Natural killer cell (primary cell): ENCODE measurements at regions not wholly inside any gene's neighbourhood (a gene's known extent, or its start where the extent isn't known, plus 50 kb on each side); places are given as distances from the start of the nearest gene placed in this dataset.

ENCODE experiments used
- ATAC-seq, 3 donors: fragments of 150-1000 bp in 2 of 3; fragments of 200-7000 bp in 1 of 3; cut with Tn5 transposase; 1 replicate in 1 of 3; 2 replicates in 2 of 3; pipeline ENCODE4 v1.10.0; 2021; ENCODE audit warnings: mild to moderate bottlenecking in 2 of 3, moderate library complexity in 2 of 3
- DNase-seq, 2 donors: peaks; one replicate each; pipeline versions ENCODE4 v3.0.0 to v3.0.0-alpha.2; 2013 to 2021; ENCODE audit warnings: mixed read lengths in 1 of 2
- H3K27ac ChIP-seq: one replicate; pipeline ENCODE4 v1.5.1; 2013; ENCODE audit warnings: mild to moderate bottlenecking, low read length
- H3K27me3 ChIP-seq: one replicate; pipeline ENCODE4 v1.6.1; 2013; ENCODE audit warnings: low read length; ENCODE audit not compliant: control insufficient read depth, insufficient read depth
- H3K36me3 ChIP-seq: one replicate; pipeline ENCODE4 v1.6.1; 2013; ENCODE audit warnings: low read length; ENCODE audit not compliant: control insufficient read depth, insufficient read depth
- H3K4me1 ChIP-seq: one replicate; pipeline ENCODE4 v1.6.1; 2013; ENCODE audit warnings: low read length; ENCODE audit not compliant: control insufficient read depth, insufficient read depth
- H3K4me3 ChIP-seq: one replicate; pipeline ENCODE4 v1.5.1; 2013; ENCODE audit warnings: low read length
- H3K9me3 ChIP-seq: one replicate; pipeline ENCODE4 v1.6.1; 2013; ENCODE audit warnings: low read length; ENCODE audit not compliant: control insufficient read depth, insufficient read depth
- H3K27ac Mint-ChIP-seq, 2 donors: one replicate each; pipeline ENCODE4 v1.8.0; 2022; ENCODE audit warnings: mild to moderate bottlenecking in 2 of 2, mixed read lengths in 2 of 2, moderate library complexity in 1 of 2
- H3K27me3 Mint-ChIP-seq, 2 donors: one replicate each; pipeline ENCODE4 v1.8.0; 2022; ENCODE audit warnings: low read depth in 2 of 2, mixed read lengths in 2 of 2
- H3K36me3 Mint-ChIP-seq: one replicate; pipeline ENCODE4 v1.8.0; 2022; ENCODE audit warnings: mixed read lengths
- H3K4me1 Mint-ChIP-seq, 2 donors: one replicate each; pipeline ENCODE4 v1.8.0; 2022; ENCODE audit warnings: mixed read lengths in 2 of 2
- H3K4me3 Mint-ChIP-seq: one replicate; pipeline ENCODE4 v1.8.0; 2022; ENCODE audit warnings: mild to moderate bottlenecking, moderate library complexity, mixed read lengths
- H3K9me3 Mint-ChIP-seq, 2 donors: one replicate each; pipeline ENCODE4 v1.8.0; 2022; ENCODE audit warnings: mixed read lengths in 2 of 2
- WGBS: methylation state at CpG from one replicate; pipeline ENCODE4 v1.1.7; 2013; ENCODE audit warnings: missing lambda C conversion rate; ENCODE audit not compliant: insufficient coverage; 5-methylcytosine and 5-hydroxymethylcytosine counted together
- intact Hi-C: fragments of 100-400 bp; cut with micrococcal nuclease; formaldehyde crosslinking; loops from one replicate; pipeline ENCODE4 v1.14.2; 2022
- TF ChIP-seq, protein P1 (sequence below): fragments of 200-600 bp; IDR thresholded peaks from one replicate; pipeline ENCODE4 v1.8.0; 2022; ENCODE audit warnings: antibody characterized with exemption

DNA sequence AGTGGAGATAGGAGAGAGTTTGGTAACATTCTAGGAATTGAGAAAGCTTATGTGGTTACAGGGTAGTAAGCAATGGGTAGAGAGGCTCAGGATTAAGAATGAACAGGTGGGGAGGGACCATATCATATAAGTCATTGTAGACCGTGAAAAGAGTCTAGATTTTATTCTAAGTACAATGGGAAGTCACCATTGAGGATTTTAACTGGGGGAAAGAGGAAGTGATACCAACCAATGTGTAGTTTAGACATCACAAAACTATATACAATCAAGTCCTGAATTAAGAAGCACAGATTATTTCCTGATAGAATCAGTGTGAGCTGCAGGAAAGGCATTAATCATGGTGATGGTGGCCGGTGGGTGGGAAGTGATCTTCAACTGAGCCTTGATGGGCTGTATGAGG lies 178.3 kb upstream of the ZIC3 start:
- H3K27me3 Mint-ChIP-seq, result no peaks in the 10 kb centered on the region
- no peaks in the 10 kb centered on the region for H3K9me3 Mint-ChIP-seq
- H3K27ac ChIP-seq, result no peak overlapping the region
- H3K4me1 Mint-ChIP-seq, result no peaks in the 10 kb centered on the region
- H3K27ac Mint-ChIP-seq, result no peak overlapping the region
- DNase-seq (no peak), ATAC-seq (no peak)
- H3K27me3 ChIP-seq, result no peaks in the 10 kb centered on the region
- TF ChIP-seq, protein P1, sequence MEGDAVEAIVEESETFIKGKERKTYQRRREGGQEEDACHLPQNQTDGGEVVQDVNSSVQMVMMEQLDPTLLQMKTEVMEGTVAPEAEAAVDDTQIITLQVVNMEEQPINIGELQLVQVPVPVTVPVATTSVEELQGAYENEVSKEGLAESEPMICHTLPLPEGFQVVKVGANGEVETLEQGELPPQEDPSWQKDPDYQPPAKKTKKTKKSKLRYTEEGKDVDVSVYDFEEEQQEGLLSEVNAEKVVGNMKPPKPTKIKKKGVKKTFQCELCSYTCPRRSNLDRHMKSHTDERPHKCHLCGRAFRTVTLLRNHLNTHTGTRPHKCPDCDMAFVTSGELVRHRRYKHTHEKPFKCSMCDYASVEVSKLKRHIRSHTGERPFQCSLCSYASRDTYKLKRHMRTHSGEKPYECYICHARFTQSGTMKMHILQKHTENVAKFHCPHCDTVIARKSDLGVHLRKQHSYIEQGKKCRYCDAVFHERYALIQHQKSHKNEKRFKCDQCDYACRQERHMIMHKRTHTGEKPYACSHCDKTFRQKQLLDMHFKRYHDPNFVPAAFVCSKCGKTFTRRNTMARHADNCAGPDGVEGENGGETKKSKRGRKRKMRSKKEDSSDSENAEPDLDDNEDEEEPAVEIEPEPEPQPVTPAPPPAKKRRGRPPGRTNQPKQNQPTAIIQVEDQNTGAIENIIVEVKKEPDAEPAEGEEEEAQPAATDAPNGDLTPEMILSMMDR, result no peak
- H3K4me1 ChIP-seq, result no peaks in the 10 kb centered on the region
- H3K4me3 Mint-ChIP-seq, result no peak overlapping the region
- no peaks in the 10 kb centered on the region for H3K36me3 ChIP-seq
- no peaks in the 10 kb centered on the region for H3K36me3 Mint-ChIP-seq
- no peak overlapping the region for H3K4me3 ChIP-seq
- intact Hi-C loops, result no loop called here
- H3K9me3 ChIP-seq, result no peaks in the 10 kb centered on the region
- WGBS, result 72% methylated on average over 1 of the region's 2 CpGs

DNA sequence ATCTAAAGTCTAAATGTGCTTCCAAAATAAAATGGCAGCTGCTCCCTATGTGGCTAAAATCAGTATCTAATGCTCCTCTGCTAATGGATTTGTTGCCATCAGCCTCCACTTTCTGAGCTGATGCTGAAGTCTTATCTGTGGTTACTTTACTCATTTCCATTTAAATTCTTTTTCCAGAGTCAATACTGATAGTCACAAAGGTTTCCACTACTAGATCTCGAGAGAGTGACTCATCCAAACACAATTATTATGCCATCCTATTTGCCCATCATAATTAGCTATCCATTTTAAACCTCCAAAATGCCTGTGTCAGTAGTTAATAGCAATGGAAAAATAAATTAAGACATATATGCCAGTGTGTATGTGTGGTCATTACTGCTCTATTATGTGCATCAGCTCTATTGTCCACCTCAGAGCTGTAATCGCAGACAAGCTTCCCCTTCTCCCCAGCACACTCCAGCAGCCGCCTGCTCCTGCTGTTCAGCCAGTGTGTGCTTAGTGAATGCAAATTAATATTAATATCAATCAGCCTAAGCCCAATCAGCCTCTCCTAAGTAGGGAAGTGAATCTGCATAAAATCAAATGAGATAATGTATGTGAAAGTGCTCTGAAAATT lies 199.8 kb upstream of the ZIC3 start:
- H3K4me3 Mint-ChIP-seq, result no peak overlapping the region
- intact Hi-C loops, result no loop called here
- H3K27ac Mint-ChIP-seq, result no peak overlapping the region
- no peaks in the 10 kb centered on the region for H3K9me3 Mint-ChIP-seq
- no peaks in the 10 kb centered on the region for H3K9me3 ChIP-seq
- H3K36me3 Mint-ChIP-seq, result no peaks in the 10 kb centered on the region
- no peaks in the 10 kb centered on the region for H3K4me1 Mint-ChIP-seq
- no peaks in the 10 kb centered on the region for H3K27me3 ChIP-seq
- H3K36me3 ChIP-seq, result no peaks in the 10 kb centered on the region
- DNase-seq, result no peak
- TF ChIP-seq, protein P1, result no peak
- H3K27ac ChIP-seq, result no peak overlapping the region
- WGBS, result no CpG with 5 or more reads among the region's 3 CpGs
- peaks cover 2 to 13% of the 10 kb centered on the region in 2 donors for H3K27me3 Mint-ChIP-seq
- ATAC-seq, result no peak
- no peak overlapping the region for H3K4me3 ChIP-seq
- H3K4me1 ChIP-seq, result no peaks in the 10 kb centered on the region

DNA sequence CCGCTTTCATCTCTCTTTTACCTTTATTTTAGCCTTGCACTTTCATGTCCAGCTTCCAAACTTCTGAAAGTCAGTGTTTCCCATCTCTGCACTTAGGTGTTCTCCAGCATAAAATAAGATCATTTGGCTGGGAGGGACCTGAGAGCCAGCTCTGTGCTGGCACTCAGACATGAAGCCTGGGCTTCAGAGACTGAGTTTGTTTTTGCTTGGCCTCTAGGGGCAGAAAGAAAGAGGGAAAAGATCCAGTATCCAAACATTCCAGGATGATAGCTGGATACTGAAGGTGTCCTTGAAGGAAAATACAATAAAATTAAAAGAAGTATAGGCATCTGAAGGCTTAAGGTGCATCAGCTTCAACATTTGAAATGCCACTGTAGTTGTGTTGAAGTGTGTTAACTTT lies 202.4 kb upstream of the ZIC3 start:
- ATAC-seq (no peak), DNase-seq (no peak)
- Mint-ChIP-seq H3K4me1 (no peaks in the 10 kb centered on the region), H3K9me3 (peaks cover 0 to 2% of the 10 kb centered on the region in 2 donors), H3K27ac (no peak overlapping the region), H3K4me3 (no peak overlapping the region), H3K36me3 (no peaks in the 10 kb centered on the region), H3K27me3 (peaks cover 2 to 29% of the 10 kb centered on the region in 2 donors)
- Histone ChIP-seq H3K36me3 (no peaks in the 10 kb centered on the region), H3K9me3 (no peaks in the 10 kb centered on the region), H3K27ac (no peak overlapping the region), H3K4me3 (no peak overlapping the region), H3K4me1 (no peaks in the 10 kb centered on the region), H3K27me3 (no peaks in the 10 kb centered on the region)
- 92% methylated on average over 1 of the region's 1 CpG for WGBS
- TF ChIP-seq, protein P1, result no peak
- intact Hi-C loops, result no loop called here

DNA sequence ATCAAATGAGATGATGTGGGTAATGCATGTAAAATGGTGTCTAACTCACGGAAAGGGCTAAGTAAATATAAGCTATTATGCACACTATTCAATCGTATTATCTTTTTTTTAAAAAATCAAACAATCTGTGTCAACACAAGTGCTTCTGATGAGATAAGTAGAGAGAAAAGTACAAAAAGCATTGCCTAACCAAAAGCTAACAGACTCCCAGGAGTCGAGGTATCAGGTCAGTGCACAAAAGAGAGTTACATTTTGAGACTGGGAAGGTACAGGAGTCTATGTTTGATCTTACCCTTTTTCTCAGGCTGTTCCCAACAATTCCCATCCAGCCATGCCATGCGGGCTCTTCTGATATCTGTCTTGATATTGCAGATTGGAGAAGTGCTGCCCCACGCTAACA lies 203.3 kb upstream of the ZIC3 start:
- no peaks in the 10 kb centered on the region for H3K4me1 Mint-ChIP-seq
- H3K36me3 Mint-ChIP-seq, result no peaks in the 10 kb centered on the region
- no peak overlapping the region for H3K27ac Mint-ChIP-seq
- no CpG with 5 or more reads among the region's 5 CpGs for WGBS
- ATAC-seq (no peak), DNase-seq (no peak)
- Histone ChIP-seq H3K4me3 (no peak overlapping the region), H3K27ac (no peak overlapping the region), H3K27me3 (no peaks in the 10 kb centered on the region), H3K4me1 (no peaks in the 10 kb centered on the region), H3K9me3 (no peaks in the 10 kb centered on the region), H3K36me3 (no peaks in the 10 kb centered on the region)
- H3K4me3 Mint-ChIP-seq, result no peak overlapping the region
- H3K9me3 Mint-ChIP-seq, result peaks cover 0 to 2% of the 10 kb centered on the region in 2 donors
- intact Hi-C loops, result no loop called here
- H3K27me3 Mint-ChIP-seq, result peaks cover 2 to 29% of the 10 kb centered on the region in 2 donors
- TF ChIP-seq, protein P1, result no peak
